HFFc6 (cell line): ENCODE measurements at regions not wholly inside any gene's neighbourhood (a gene's known extent, or its start where the extent isn't known, plus 50 kb on each side); places are given as distances from the start of the nearest gene placed in this dataset.
"Not testable (repeated sequence)": the region's sequence is repeated elsewhere in the genome, so short reads cannot be mapped to it uniquely, and the experiment has no call there.

ENCODE experiments used
- DNase-seq: peaks from one replicate; pipeline ENCODE4 v3.0.0-alpha.2; 2018
- H3K27ac Mint-ChIP-seq: 2 replicates; pipeline ENCODE4 v1.8.0; 2020; ENCODE audit warnings: mild to moderate bottlenecking, mixed read lengths
- H3K27me3 Mint-ChIP-seq: 2 replicates; pipeline ENCODE4 v1.8.0; 2021; ENCODE audit warnings: mild to moderate bottlenecking, moderate library complexity, mixed read lengths; ENCODE audit not compliant: insufficient read depth
- H3K36me3 Mint-ChIP-seq: 2 replicates; pipeline ENCODE4 v1.8.0; 2021; ENCODE audit warnings: low read depth, mixed read lengths
- H3K4me1 Mint-ChIP-seq: 2 replicates; pipeline ENCODE4 v1.8.0; 2020; ENCODE audit warnings: low read depth, mixed read lengths
- H3K4me3 Mint-ChIP-seq: 2 replicates; pipeline ENCODE4 v1.8.0; 2020; ENCODE audit warnings: mild to moderate bottlenecking, moderate library complexity, mixed read lengths
- H3K9me3 Mint-ChIP-seq: 2 replicates; pipeline ENCODE4 v1.8.0; 2020; ENCODE audit warnings: mild to moderate bottlenecking, mixed read lengths
- TF ChIP-seq, protein P1 (sequence below): fragments of 200-600 bp; sonication (generic); IDR thresholded peaks from 2 replicates; pipeline ENCODE4 v1.5.0; 2021; ENCODE audit warnings: antibody characterized with exemption, mild to moderate bottlenecking

DNA sequence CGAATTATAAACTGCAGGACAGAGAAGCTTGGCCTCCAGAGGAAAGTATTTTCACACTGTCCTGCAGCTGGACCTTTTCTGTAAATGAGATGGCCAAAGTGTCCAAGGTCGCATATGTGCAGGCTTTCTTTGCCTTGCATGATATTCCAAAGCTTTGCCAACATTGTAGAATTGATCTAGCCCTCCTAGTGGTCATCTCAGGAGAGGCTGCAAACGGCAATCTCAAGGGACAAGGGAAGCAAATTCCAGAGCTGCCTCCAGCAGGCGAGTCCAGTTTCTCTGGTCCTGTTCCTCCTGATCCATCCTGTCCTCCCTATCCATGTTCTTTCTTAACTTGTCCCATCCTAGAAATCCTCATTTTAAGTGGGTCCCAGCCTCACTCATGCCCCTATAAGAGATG lies 373.4 kb upstream of the PCDH15 start:
- Mint-ChIP-seq H3K36me3 (no peaks in the 10 kb centered on the region), H3K9me3 (peaks cover 35% of the 10 kb centered on the region), H3K27me3 (peaks cover 2% of the 10 kb centered on the region; the same call in 1 of the 2 replicates), H3K4me1 (no peaks in the 10 kb centered on the region), H3K27ac (no peak overlapping the region), H3K4me3 (no peak overlapping the region)
- TF ChIP-seq, protein P1, sequence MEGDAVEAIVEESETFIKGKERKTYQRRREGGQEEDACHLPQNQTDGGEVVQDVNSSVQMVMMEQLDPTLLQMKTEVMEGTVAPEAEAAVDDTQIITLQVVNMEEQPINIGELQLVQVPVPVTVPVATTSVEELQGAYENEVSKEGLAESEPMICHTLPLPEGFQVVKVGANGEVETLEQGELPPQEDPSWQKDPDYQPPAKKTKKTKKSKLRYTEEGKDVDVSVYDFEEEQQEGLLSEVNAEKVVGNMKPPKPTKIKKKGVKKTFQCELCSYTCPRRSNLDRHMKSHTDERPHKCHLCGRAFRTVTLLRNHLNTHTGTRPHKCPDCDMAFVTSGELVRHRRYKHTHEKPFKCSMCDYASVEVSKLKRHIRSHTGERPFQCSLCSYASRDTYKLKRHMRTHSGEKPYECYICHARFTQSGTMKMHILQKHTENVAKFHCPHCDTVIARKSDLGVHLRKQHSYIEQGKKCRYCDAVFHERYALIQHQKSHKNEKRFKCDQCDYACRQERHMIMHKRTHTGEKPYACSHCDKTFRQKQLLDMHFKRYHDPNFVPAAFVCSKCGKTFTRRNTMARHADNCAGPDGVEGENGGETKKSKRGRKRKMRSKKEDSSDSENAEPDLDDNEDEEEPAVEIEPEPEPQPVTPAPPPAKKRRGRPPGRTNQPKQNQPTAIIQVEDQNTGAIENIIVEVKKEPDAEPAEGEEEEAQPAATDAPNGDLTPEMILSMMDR: no peak
- DNase-seq: no peak

DNA sequence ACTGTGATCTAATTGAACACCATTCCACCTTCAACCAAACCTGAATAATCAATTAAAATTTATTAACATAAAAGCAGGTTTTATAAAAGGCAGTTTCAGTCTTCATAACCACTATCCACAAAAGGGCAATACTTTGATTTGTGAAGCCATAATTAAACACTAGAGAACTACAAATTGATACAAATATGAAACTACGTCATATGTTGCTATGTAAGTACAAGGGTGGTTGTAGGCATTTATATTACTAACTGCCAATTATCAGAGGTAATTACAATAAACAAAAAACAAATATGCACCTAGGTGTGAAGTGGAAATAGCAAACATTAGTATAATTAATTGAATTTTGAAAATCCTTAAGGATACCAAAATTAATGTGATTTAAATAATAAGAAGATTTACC lies 368.5 kb upstream of the PCDH15 start:
- H3K9me3 Mint-ChIP-seq: peaks cover 5% of the 10 kb centered on the region
- TF ChIP-seq, protein P1: no peak

DNA sequence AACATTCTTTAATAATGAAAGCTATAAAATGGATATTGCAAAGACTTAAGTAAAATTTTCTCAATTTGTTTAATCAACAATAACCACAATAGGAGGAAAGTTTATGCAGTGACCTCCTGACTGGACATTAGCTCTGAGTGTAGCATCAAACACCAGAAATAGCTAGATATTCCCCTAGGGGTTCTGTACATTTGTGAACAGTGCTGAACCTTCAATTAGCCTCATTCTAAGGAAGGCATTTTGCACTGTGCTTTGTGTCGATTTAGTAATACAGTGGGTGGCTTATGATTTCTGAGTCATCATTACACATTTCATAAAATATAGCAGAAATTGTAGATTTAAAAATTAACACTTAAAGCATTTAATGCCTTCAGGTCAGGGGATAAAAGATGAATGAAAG lies 367.3 kb upstream of the PCDH15 start:
- H3K9me3 Mint-ChIP-seq: peaks cover 5% of the 10 kb centered on the region
- H3K27ac Mint-ChIP-seq: no peak overlapping the region
- no peak for DNase-seq
- H3K27me3 Mint-ChIP-seq: no peaks in the 10 kb centered on the region
- no peaks in the 10 kb centered on the region for H3K4me1 Mint-ChIP-seq
- TF ChIP-seq, protein P1: no peak
- H3K36me3 Mint-ChIP-seq: no peaks in the 10 kb centered on the region
- H3K4me3 Mint-ChIP-seq: no peak overlapping the region

More for the DNA sequence above, 368.5 kb upstream of the PCDH15 start:
- no peak overlapping the region for H3K4me3 Mint-ChIP-seq
- no peaks in the 10 kb centered on the region for H3K27me3 Mint-ChIP-seq
- no peak overlapping the region for H3K27ac Mint-ChIP-seq
- no peaks in the 10 kb centered on the region for H3K36me3 Mint-ChIP-seq
- no peak for DNase-seq
- no peaks in the 10 kb centered on the region for H3K4me1 Mint-ChIP-seq

DNA sequence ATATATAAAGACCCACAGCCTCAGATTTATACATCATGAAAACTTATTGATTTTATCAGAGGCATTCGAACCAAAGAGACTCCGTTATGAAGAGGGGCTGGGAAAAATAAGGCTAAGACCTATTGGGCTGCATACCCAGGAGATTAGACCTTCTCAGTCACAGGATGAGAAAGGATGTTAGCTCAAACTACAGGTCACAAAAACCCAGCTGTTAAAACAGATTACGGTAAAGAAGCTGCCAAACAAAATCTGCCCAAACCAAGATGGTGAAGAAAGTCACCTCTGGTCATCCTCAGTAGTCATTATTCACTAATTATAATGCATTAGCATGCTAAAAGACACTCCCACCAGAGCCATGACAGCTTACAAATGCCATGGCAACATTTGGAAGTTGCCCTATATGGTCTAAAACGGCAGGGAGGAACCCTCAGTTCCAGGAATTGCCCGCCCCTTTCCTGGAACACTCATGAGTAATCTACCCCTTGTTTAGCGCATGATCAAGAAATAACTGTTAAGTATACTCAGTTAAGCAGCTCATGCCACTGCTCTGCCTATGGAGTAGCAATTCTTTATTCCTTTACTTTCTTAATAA lies 362.5 kb upstream of the PCDH15 start:
- Mint-ChIP-seq H3K27me3 (no peaks in the 10 kb centered on the region), H3K4me1 (no peaks in the 10 kb centered on the region), H3K9me3 (peaks cover 15% of the 10 kb centered on the region), H3K36me3 (no peaks in the 10 kb centered on the region), H3K4me3 (no peak overlapping the region), H3K27ac (no peak overlapping the region)
- DNase-seq: no peak
- TF ChIP-seq, protein P1: no peak

DNA sequence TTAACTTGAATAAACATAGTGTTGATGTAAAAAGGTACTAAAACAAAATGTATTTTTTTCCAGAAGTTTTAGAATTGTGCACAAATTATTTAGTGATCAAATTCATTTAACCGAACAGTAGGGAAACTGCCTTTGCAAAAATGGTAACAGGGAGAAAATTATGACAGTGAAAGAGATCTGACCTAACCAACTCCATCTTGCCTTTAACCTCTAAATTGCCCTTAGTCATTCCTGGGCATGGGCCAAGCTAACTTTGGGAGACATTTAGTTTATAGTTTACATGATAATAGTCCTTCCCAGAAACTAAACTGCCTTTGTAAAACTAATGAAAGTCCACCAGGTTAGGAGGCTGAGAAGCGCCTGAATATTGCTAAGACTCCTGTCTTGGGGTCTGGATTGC lies 361.3 kb upstream of the PCDH15 start:
- not testable (repeated sequence) for H3K36me3 Mint-ChIP-seq, H3K27me3 Mint-ChIP-seq, H3K27ac Mint-ChIP-seq, DNase-seq, H3K4me3 Mint-ChIP-seq, H3K4me1 Mint-ChIP-seq
- H3K9me3 Mint-ChIP-seq: peaks cover 20% of the 10 kb centered on the region

DNA sequence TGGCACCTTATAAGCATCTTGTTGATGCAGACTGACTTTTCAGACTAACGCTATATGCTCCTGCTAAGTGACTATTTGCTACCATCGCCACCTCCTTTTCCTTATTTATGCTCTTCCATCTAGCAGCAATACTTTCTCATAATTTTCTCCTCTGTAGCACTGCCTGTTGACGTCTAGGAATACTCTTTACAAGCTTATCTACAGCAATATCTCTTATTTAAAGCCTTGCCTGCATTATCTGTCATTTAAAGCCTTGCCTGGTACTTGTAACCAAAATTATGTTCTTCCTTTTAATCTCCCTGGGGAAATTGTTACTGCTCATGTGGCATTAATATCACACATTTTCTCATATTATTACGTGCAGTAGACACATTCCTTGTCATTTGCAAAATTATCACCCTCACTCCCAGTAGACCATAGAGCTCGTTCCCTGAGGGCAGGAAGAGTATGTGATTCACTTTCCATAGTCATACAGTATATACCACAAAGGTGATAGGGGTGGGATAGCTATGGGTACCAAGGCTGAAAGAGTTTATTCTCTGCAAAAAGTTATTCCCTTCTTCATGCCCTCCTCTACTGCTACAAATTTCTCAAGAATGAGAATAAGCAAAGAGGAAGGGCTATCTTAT lies 359.7 kb upstream of the PCDH15 start:
- Mint-ChIP-seq H3K4me1 (no peaks in the 10 kb centered on the region), H3K27me3 (no peaks in the 10 kb centered on the region), H3K4me3 (no peak overlapping the region), H3K9me3 (peaks cover 20% of the 10 kb centered on the region), H3K27ac (no peak overlapping the region), H3K36me3 (no peaks in the 10 kb centered on the region)
- no peak for DNase-seq
- TF ChIP-seq, protein P1: no peak
